ENCODE measurements at regions not wholly inside any gene's neighbourhood (a gene's known extent, or its start where the extent isn't known, plus 50 kb on each side); places are given as distances from the start of the nearest gene placed in this dataset.

DNA sequence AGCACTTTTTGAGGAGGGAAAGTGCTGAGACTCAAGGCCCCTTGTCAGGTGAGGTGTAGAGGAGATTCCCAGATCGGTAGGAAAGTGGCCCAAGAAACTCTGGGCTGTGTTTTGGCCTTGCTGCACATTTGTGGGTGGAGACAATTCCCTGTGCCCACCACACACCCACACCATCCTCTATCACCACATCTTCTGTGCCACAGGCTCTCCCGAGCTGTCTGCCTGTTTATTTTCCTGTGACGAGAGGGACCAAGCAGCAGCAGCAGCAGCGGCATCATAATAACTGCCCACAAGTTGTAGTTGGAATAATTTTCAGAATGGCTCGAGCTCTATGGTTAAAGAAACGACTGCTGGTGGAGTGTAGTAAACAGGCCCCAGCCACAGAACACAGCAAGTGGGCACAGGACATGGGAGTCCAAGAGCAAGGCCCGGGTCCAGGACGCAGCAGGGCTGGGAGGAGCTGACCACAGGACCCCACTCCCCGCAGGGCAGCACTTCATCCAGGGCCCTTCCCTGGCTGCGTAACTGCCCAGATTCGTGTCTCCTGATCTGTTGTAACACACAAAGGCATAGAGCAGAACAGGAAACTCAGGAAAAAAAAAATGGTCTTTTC, 55.6 kb upstream of the BCL2L14 start:
- no peak for ATAC-seq
- no peak for TF ChIP-seq POU6F1 (CRISPR knock-in tag; IDR thresholded peaks at IDR 0.05; ENCODE audit: borderline replicate concordance, low read depth)
- TF ChIP-seq, protein P1, sequence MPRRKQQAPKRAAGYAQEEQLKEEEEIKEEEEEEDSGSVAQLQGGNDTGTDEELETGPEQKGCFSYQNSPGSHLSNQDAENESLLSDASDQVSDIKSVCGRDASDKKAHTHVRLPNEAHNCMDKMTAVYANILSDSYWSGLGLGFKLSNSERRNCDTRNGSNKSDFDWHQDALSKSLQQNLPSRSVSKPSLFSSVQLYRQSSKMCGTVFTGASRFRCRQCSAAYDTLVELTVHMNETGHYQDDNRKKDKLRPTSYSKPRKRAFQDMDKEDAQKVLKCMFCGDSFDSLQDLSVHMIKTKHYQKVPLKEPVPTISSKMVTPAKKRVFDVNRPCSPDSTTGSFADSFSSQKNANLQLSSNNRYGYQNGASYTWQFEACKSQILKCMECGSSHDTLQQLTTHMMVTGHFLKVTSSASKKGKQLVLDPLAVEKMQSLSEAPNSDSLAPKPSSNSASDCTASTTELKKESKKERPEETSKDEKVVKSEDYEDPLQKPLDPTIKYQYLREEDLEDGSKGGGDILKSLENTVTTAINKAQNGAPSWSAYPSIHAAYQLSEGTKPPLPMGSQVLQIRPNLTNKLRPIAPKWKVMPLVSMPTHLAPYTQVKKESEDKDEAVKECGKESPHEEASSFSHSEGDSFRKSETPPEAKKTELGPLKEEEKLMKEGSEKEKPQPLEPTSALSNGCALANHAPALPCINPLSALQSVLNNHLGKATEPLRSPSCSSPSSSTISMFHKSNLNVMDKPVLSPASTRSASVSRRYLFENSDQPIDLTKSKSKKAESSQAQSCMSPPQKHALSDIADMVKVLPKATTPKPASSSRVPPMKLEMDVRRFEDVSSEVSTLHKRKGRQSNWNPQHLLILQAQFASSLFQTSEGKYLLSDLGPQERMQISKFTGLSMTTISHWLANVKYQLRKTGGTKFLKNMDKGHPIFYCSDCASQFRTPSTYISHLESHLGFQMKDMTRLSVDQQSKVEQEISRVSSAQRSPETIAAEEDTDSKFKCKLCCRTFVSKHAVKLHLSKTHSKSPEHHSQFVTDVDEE (CRISPR knock-in tag; IDR thresholded peaks at IDR 0.05): no peak
- no peak for TF ChIP-seq ZNF8 (CRISPR knock-in tag; IDR thresholded peaks at IDR 0.05)

- TF ChIP-seq OSR1 (CRISPR knock-in tag; IDR thresholded peaks at IDR 0.05) (no peak), TCF4 (CRISPR knock-in tag; IDR thresholded peaks at IDR 0.05; ENCODE audit: borderline replicate concordance) (no peak), ZNF70 (CRISPR knock-in tag; IDR thresholded peaks at IDR 0.05) (no peak)
- ATAC-seq: peak; percentile 18; the same call in 2 of the 3 replicates
Measured at GRCh38 chr12:12016284-12017100, 54.2 kb upstream of the BCL2L14 start.

GRCh38 chr12:12017135-12017581, 53.6 kb upstream of the BCL2L14 start:
- peak; percentile 52; the same call in 2 of the 3 replicates for ATAC-seq

More at GRCh38 chr12:12017135-12017581, 53.6 kb upstream of the BCL2L14 start:
- no peak for TF ChIP-seq CREB5 (CRISPR knock-in tag; IDR thresholded peaks at IDR 0.05; ENCODE audit: low read depth)
- no peak for TF ChIP-seq ZFP30 (CRISPR knock-in tag; IDR thresholded peaks at IDR 0.05)
- no peak for TF ChIP-seq ZNF565 (CRISPR knock-in tag; conservative IDR thresholded peaks at IDR 0.05; ENCODE audit: low read depth)
- TF ChIP-seq TCF4 (CRISPR knock-in tag; IDR thresholded peaks at IDR 0.05; ENCODE audit: borderline replicate concordance): peak; percentile 83; the same call in 1 of the 2 replicates
- no peak for TF ChIP-seq BACH2 (CRISPR knock-in tag; IDR thresholded peaks at IDR 0.05; ENCODE audit: borderline replicate concordance)
- TF ChIP-seq, protein P1 (CRISPR knock-in tag; IDR thresholded peaks at IDR 0.05): peak; percentile 82; the same call in 1 of the 2 replicates
- TF ChIP-seq, protein P2, sequence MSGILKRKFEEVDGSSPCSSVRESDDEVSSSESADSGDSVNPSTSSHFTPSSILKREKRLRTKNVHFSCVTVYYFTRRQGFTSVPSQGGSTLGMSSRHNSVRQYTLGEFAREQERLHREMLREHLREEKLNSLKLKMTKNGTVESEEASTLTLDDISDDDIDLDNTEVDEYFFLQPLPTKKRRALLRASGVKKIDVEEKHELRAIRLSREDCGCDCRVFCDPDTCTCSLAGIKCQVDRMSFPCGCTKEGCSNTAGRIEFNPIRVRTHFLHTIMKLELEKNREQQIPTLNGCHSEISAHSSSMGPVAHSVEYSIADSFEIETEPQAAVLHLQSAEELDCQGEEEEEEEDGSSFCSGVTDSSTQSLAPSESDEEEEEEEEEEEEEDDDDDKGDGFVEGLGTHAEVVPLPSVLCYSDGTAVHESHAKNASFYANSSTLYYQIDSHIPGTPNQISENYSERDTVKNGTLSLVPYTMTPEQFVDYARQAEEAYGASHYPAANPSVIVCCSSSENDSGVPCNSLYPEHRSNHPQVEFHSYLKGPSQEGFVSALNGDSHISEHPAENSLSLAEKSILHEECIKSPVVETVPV (CRISPR knock-in tag; IDR thresholded peaks at IDR 0.05): 0 out of 2 replicates have a peak, but pooled peaks have one; percentile 48

All from SK-N-SH treated with all-trans-retinoic acid at 6 μM for 48 hours (cell line).